Endothelial cell of umbilical vein (primary cell): ENCODE measurements at regions not wholly inside any gene's neighbourhood (a gene's known extent, or its start where the extent isn't known, plus 50 kb on each side); places are given as distances from the start of the nearest gene placed in this dataset.

Experiments used
- BruUV-seq: library from RNA; stranded (reverse); fragments of 400-500 nt; replicated peaks from 2 replicates; lab custom pipeline; 2021; lab: Mats Ljungman, UMichigan
- CTCF ChIA-PET: fragments of 300-600, 350-600 bp; sonication (Branson Sonifier 250); formaldehyde crosslinking; loops from one replicate; lab custom pipeline; 2021; ENCODE audit warnings: antibody characterized with exemption, inconsistent platforms; lab: Charles Lee
- POLR2A ChIA-PET: fragments of 300-600, 350-600 bp; sonication (Branson Sonifier 250); formaldehyde crosslinking; loops from one replicate; lab custom pipeline; 2021; ENCODE audit warnings: antibody characterized with exemption, inconsistent platforms; lab: Charles Lee
- DNase-seq: peaks from one replicate; pipeline ENCODE4 v3.0.0-alpha.2; 2011; ENCODE audit warnings: low read depth, low spot score
- FAIRE-seq: peaks from 2 replicates; lab custom pipeline; 2011; peaks lifted over from hg19 to GRCh38; lab: Jason Lieb, UNC
- H2AFZ ChIP-seq: 2 replicates; pipeline ENCODE4 v1.6.0; 2012; ENCODE audit warnings: low read depth, low read length, control low read depth, inconsistent platforms
- H3K27ac ChIP-seq: 2 replicates; pipeline ENCODE4 v1.5.1; 2011; ENCODE audit warnings: low read depth, mild to moderate bottlenecking, control low read depth, low read length, moderate library complexity; ENCODE audit not compliant: insufficient read depth
- H3K27me3 ChIP-seq, 2 experiments: 2 replicates each; pipeline versions ENCODE4 v1.6.0 to v1.6.1; 2011; ENCODE audit warnings: low read length in 2 of 2, mixed read lengths in 1 of 2; ENCODE audit not compliant: control insufficient read depth in 2 of 2, insufficient read depth in 2 of 2
- H3K36me3 ChIP-seq, 2 experiments: 2 replicates in 1 of 2; 3 replicates in 1 of 2; pipeline ENCODE4 v1.5.1; 2011; ENCODE audit warnings: low read length in 2 of 2, mild to moderate bottlenecking in 1 of 2, moderate library complexity in 1 of 2; ENCODE audit not compliant: control insufficient read depth in 2 of 2, insufficient read depth in 2 of 2; ENCODE audit errors: extremely low read depth in 1 of 2
- H3K4me1 ChIP-seq: 3 replicates; pipeline ENCODE4 v1.5.1; 2011; ENCODE audit warnings: mild to moderate bottlenecking, low read length; ENCODE audit not compliant: control insufficient read depth, insufficient read depth; ENCODE audit errors: extremely low read depth
- H3K4me2 ChIP-seq: 2 replicates; pipeline ENCODE4 v1.6.1; 2011; ENCODE audit warnings: low read length, control low read depth, mixed read lengths; ENCODE audit not compliant: insufficient read depth
- H3K4me3 ChIP-seq, 3 experiments: fragments of 200-600 bp in 1 of 3; sonication (generic), shearing (Covaris generic) in 1 of 3; replicated peaks in 1 of 3; 2 replicates each; pipeline ENCODE4 v1.5.1; 2011 to 2016; ENCODE audit warnings: control low read depth in 3 of 3, low read length in 3 of 3, mild to moderate bottlenecking in 2 of 3, inconsistent platforms in 1 of 3, low read depth in 1 of 3, moderate library complexity in 1 of 3; ENCODE audit not compliant: insufficient read depth in 1 of 3
- H3K79me2 ChIP-seq: 2 replicates; pipeline ENCODE4 v1.6.0; 2012; ENCODE audit warnings: low read length, inconsistent platforms; ENCODE audit not compliant: control insufficient read depth, insufficient read depth
- H3K9ac ChIP-seq: replicated peaks from 2 replicates; pipeline ENCODE3; 2011; ENCODE audit warnings: low read length, control low read depth; ENCODE audit not compliant: insufficient read depth; ENCODE audit errors: extremely low read depth
- H3K9me1 ChIP-seq: replicated peaks from 3 replicates; pipeline ENCODE4 v1.6.0; 2011; ENCODE audit warnings: mild to moderate bottlenecking, low read length; ENCODE audit not compliant: control insufficient read depth, insufficient read depth; ENCODE audit errors: extremely low read depth
- H3K9me3 ChIP-seq: replicated peaks from 2 replicates; pipeline ENCODE4 v1.5.1; 2012; ENCODE audit warnings: low read length, inconsistent platforms; ENCODE audit not compliant: control insufficient read depth, insufficient read depth
- H4K20me1 ChIP-seq: replicated peaks from 2 replicates; pipeline ENCODE3; 2011; ENCODE audit warnings: mild to moderate bottlenecking, low read length; ENCODE audit not compliant: control insufficient read depth, insufficient read depth; ENCODE audit errors: extremely low read depth
- EZH2 ChIP-seq: IDR thresholded peaks from 2 replicates; pipeline ENCODE4 v1.6.1; 2012; ENCODE audit warnings: borderline replicate concordance, low read depth, mild to moderate bottlenecking, moderate library complexity, low read length, inconsistent platforms; ENCODE audit not compliant: severe bottlenecking
- FOS ChIP-seq: IDR thresholded peaks from 2 replicates; pipeline ENCODE4 v1.6.1; 2011; ENCODE audit warnings: mild to moderate bottlenecking, low read length, moderate library complexity, borderline replicate concordance; ENCODE audit not compliant: insufficient read depth
- GATA2 ChIP-seq: IDR thresholded peaks from 2 replicates; pipeline ENCODE4 v1.7.0; 2011; ENCODE audit warnings: low read depth, mild to moderate bottlenecking, moderate library complexity, mixed read lengths, low read length; ENCODE audit not compliant: insufficient read length, insufficient read depth
- JUN ChIP-seq: IDR thresholded peaks from 2 replicates; pipeline ENCODE4 v1.6.1; 2011; ENCODE audit warnings: borderline replicate concordance, low read depth; ENCODE audit not compliant: insufficient read length, insufficient read depth
- MAX ChIP-seq: IDR thresholded peaks from 2 replicates; pipeline ENCODE4 v1.6.1; 2011; ENCODE audit not compliant: insufficient read depth, insufficient read length
- MYC ChIP-seq: IDR thresholded peaks from one replicate; pipeline ENCODE4 v1.6.1; 2011; ENCODE audit warnings: mild to moderate bottlenecking, low read depth, low read length
- POLR2A ChIP-seq: IDR thresholded peaks from 2 replicates; pipeline ENCODE4 v1.6.1; 2012; ENCODE audit warnings: low read depth, mild to moderate bottlenecking, control low read depth, low read length
- POLR2AphosphoS5 ChIP-seq: IDR thresholded peaks from 2 replicates; pipeline ENCODE4 v1.6.1; 2012; ENCODE audit warnings: low read depth, mild to moderate bottlenecking, control low read depth, low read length, moderate library complexity; ENCODE audit not compliant: insufficient read depth
- dilution Hi-C: fragments of 300-500 bp; cut with MboI; formaldehyde crosslinking; loops from one replicate; pipeline ENCODE4 v1.15.0; 2019; ENCODE audit warnings: low sequenced_read_pairs; ENCODE audit not compliant: extremely low pct_ligation_motif_present
- intact Hi-C: fragments of 100-400 bp; cut with micrococcal nuclease; formaldehyde crosslinking; loops from one replicate; pipeline ENCODE4 v1.10.0; 2022
- TF ChIP-seq, protein P1 (sequence below), 2 donors: IDR thresholded peaks; 1 replicate in 1 of 2; 2 replicates in 1 of 2; pipeline ENCODE4 v1.5.1; 2011; ENCODE audit warnings: low read length in 2 of 2, mild to moderate bottlenecking in 2 of 2, moderate library complexity in 2 of 2, control low read depth in 1 of 2, inconsistent platforms in 1 of 2, low read depth in 1 of 2; ENCODE audit not compliant: insufficient read depth in 1 of 2; ENCODE audit errors: extremely low read depth in 1 of 2

DNA sequence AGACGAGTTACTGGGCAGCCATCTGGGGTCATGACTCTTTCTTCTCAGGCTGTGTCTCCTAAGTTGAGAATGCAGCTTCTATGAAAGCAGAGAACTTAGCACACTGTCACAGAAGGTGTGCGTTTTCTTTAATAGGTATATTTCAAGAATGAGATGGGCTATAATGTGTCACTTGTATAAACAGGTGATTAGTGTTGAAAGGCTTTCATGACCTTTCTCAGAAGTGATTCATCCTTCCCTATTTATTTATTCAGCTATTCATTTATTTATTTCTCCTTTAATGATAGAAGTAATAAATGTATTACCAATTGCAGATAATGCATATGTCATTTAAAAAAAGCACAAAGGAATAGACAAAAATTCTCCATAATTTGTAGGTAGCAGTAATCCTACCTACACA, 157.2 kb upstream of the COL21A1 start:
- dilution Hi-C loops (no loop called here), intact Hi-C loops (no loop called here)
- ChIA-PET POLR2A (no interaction called here), CTCF (interaction anchor here (1.0 kb wide), 1 partner anchor 18 kb away, joined by 3 read pairs; no protein-coding TSS in a partner anchor)
- DNase-seq (no peak), FAIRE-seq (no peak)
- Histone ChIP-seq H3K27ac (no peak overlapping the region), H3K9me3 (no peaks in the 10 kb centered on the region), H3K4me2 (no peak overlapping the region), H3K4me3 (no peak overlapping the region), H3K4me1 (no peaks in the 10 kb centered on the region), H3K79me2 (no peaks in the 10 kb centered on the region), H3K9me1 (no peaks in the 10 kb centered on the region), H3K9ac (no peak overlapping the region), H2AFZ (no peak overlapping the region), H3K36me3 (no peaks in the 10 kb centered on the region), H4K20me1 (no peaks in the 10 kb centered on the region), H3K27me3 (no peaks in the 10 kb centered on the region)
- TF ChIP-seq JUN (no peak), EZH2 (no peak), MYC (no peak), FOS (no peak), POLR2AphosphoS5 (no peak), MAX (no peak), POLR2A (no peak), GATA2 (no peak)
- TF ChIP-seq, protein P1, sequence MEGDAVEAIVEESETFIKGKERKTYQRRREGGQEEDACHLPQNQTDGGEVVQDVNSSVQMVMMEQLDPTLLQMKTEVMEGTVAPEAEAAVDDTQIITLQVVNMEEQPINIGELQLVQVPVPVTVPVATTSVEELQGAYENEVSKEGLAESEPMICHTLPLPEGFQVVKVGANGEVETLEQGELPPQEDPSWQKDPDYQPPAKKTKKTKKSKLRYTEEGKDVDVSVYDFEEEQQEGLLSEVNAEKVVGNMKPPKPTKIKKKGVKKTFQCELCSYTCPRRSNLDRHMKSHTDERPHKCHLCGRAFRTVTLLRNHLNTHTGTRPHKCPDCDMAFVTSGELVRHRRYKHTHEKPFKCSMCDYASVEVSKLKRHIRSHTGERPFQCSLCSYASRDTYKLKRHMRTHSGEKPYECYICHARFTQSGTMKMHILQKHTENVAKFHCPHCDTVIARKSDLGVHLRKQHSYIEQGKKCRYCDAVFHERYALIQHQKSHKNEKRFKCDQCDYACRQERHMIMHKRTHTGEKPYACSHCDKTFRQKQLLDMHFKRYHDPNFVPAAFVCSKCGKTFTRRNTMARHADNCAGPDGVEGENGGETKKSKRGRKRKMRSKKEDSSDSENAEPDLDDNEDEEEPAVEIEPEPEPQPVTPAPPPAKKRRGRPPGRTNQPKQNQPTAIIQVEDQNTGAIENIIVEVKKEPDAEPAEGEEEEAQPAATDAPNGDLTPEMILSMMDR (IDR thresholded peaks at IDR 0.05; ENCODE audit: extremely low read depth in 1 of 2, insufficient read depth in 1 of 2, low read depth in 1 of 2, low read length in 2 of 2), result no peak
- BruUV-seq, result no TSS peak
